Activated naive CD4-positive, alpha-beta T cell treated with anti-CD3 and anti-CD28 coated beads, Interleukin-2, amount 50 U/mL, for 16 hours (primary cell): ENCODE measurements at regions not wholly inside any gene's neighbourhood (a gene's known extent, or its start where the extent isn't known, plus 50 kb on each side); places are given as distances from the start of the nearest gene placed in this dataset.

Source experiments
- DNase-seq: peaks from one replicate; pipeline ENCODE4 v3.0.0-alpha.2; 2020

DNA sequence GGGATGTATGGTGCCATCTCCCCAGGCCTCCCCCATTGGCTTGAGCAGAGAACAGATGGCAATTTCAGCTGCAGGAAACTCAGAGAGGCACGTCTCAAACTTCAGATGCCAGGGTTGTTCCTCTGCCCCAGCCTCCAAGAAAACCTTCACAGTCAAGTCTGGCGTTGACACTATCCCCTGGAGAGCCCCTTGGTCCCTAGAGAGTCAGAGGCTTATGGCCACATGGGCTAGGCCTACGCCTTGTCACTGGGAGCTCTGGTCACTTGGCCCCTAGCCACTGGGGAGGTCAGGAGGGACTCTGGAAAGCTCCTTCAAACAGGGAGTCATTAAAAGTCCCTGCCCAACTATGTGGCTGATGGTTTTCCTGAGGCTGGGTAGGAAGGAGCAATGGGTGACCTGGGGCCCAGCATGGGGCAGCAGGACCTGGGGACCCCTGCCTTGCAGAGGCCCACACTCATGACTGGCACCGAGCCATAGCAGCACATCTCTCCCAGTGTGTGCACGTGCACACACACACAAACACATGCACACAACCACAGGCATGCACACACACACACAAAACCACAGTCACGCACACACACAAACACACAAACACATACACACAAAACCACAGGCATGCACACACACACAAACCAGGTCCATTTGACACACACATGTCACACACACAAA is 144.2 kb downstream of the GADD45G start:
- no peak for DNase-seq

DNA sequence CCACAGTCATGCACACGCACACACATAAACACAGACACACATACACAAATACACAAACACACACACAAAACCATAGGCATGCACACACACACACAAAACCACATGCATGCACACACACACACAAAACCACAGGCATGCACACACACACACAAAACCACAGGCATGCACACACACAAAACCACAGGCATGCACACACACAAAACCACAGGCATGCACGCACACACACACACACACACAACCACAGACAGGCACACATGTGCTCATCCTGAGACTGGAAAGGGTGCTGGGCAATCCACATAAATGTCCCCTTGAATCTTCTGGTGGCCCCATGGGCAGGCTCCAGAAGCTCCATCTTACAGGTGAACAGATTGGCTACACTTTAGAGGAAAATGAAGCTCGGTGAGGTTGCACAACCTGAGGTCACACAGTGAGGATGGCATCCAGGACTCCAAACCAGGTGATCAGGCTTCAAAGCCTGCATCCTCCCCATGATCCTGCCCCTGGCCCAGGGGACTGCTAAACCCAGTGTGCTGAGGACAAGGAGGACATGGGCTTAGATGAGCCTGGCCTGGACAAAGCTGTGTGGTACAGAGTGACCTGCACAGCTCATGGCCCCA is 144.8 kb downstream of the GADD45G start:
- no peak for DNase-seq

DNA sequence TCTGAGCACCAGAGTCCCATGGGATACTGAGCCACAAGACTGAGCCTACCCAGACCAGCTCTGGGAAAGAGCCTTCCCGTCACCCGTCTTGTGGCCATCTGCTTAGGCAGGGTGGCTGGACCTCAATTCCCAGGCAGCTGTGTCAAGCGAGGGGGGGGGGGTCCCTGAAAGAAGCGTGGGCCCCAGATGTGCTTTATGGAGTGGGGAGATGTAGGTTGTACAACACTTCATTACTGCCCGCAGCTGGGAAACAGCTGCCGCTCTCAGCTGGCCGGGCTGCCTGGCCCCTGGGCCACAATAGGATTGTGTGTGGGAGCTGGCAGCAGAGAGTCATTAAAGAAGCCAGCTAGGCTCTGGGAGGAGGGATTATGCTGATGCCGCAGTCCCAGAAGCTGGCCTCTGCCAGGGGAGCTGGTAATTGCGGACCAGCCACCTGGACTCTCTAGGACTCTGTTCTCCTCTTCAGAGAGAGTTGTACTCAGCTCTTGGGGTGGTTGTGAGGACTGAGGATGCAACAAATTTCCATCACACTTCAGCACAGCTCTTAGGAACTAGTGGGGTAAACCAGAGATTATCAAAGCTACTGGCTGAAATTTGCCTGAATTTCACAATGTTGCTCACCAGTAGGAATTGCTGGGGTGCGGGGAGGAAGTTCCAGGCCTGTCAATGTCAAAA is 145.4 kb downstream of the GADD45G start:
- no peak for DNase-seq

DNA sequence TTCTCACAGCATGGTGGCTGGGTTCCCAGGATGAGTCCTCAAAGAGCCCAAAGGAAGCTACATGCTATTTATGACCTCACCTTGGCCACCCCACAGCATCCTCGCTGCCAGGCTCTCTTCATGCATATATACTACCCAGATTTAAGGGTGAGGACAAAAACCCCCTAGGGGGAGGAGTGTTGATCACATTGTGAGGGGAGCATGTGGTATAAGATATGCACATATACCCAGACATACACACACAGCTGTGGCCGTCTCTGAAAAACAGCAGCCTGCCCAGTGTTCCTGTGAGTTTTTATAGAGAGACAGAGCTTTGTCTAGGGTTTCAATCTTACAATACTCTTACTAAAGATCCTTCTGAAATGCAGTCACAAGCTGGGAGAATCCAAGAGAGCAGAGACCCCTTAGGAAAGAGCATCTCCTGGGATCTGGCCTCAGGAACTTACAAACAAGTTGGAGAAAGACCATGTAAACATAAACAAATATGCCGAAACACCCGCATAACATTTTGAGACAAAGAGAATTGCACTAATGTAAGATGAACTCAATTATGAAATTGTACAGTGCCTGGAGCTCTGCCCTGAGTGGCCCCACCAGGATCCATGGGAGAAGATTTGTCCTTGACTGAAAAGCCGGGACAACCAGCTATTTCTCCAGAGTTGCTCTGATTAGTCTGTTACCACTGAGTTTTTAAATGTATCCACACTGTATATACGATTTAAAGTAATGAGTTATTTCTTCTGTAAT is 146.4 kb downstream of the GADD45G start:
- DNase-seq = no peak

DNA sequence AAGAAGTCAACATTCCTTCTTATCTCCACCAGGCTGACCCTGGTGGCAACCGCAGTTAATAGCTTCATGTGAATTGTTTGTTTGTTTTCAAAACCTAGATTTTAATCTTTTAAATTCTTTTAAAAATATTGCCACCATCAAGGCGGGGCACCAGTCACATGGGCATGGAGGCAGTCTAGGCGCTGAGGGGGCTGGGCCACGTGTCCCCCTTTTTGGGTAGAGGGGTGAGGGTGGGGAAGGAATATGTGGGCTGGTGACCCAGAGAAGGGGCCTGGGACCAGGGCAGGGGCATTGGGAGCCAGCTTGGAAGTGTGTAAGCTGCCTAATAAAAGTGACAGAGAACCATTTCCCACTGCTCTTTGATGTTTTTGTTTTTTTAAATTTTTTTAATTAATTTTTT is 147.3 kb downstream of the GADD45G start:
- DNase-seq = no peak

DNA sequence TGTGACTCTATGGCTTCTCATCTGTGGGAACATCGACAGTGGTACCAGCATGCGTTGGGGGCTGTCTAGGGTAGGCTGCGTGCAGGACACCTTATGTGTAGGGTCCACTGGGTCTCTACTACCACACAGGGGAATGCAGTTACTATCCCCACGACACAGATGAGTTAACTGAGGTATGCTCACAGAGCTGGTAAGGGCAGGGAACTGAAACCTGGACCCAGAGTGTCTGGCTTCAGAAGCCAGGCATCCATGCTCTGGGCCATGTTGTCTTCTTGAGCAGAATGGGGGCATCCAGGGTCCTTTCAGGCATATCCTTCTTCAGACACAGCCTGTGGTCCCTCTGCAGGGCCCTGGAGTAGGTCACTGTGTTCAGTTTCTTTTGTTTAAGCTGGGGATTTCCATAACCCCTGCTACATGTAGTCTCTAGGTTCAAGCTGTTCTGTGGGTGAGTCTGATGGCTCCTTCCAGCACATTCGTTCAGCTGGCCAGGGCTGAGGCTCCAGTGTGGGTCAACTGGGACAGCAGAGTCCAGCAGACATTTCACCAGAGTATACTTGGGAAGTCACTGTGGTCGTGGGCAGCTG is 148.8 kb downstream of the GADD45G start:
- DNase-seq = no peak

DNA sequence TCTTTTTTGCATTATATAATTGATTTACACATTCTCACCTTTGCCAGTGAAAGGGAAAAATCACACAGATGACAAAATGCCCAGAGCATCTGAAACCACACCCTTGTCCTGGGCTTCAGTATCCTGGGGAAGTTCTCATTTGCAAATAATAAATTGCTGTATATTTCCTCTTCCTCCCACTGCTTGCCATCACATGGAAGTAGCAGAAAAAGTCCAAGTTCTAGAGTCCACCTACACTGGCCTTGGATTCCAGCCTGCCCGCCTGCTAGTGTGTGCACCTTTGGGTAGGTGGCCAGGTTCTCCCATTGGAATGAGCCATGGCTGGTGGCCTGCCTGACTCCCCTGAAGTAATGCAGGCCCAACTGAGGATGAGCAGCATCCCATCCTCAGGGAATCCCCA is 149.4 kb downstream of the GADD45G start:
- no peak for DNase-seq

DNA sequence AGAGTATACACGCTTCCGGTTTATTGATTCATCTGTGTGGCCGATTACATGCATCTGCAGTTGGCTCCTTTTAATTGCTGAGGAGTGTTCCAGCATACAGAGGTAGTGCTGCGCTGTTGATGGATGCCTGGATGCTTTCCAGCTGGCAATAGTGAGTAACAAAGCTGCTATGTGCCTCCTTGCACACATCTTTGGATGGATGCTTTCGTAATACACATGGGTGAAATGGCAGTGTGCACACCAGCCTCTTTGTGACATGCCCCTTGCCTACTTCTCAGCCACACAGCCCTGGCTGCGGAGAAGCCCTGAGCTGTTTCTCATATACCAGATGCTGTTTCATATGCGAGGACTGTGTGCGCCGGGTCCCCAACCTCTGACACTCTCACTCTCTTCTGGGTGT is 151.0 kb downstream of the GADD45G start:
- DNase-seq = no peak

DNA sequence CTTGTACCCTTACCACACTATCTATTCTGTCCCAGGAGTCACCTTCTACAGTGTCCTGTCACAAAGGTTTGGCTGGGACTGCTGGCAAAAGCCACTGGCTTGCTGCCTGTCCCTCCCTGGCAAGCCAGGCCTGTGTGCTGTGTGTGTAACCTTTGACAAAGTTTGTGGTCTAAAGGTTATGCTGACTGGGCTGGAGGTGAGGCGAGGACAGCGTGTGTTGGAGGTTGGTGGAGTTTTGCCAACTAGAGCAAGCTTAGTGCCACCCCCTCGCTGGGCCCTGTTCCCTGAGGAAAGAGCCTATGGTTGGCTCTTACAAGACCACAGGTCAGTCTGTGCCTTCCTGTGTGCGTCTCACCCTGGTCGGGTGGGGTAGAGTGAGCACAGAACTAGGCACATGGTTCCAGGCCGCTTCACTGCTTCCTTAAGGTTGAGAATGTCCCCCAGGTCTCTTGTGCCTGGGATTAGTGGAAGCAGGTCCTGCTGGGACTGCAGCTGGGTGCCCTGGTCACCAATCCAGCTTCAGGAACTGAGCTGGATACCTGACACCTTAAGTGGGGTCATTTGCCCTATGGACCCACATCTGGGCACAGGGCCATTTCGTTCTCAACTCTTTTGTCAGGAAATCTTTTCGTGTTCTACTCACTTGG is 152.2 kb downstream of the GADD45G start:
- no peak for DNase-seq

DNA sequence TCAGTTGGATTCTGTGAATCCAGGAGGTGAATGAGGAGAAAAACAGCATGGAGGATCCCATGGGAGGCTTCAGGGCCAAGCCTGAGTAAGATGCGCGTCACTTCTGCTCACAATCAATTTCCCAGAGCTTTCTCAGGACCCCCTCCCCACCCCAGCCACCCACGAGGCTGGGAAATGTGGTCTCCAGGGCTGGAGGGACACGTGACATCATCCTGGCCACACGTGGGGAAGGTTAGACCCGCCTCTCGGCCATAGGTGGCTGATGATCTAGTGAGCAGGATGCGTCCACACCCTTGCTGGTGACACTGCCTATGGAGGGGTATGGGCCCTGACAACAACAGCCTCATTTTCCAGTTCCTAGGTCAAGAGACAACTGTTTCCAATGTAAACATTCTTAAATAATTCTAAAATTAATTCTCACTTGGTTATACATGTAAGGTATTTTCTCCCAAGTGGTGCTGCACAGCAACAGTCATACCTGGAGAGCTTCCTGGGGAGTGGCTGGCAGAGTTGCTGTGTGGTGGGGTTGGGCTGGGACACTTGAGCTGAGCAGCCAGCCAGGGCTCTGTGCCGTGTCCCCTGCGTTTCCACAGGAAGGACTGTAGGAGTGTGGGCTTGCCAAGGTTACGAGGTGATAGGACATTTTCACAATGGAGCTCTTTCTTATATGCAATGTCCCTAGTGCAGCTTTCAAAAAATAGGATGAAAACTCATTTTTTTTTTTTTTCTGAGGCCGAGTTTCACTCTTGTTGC is 153.1 kb downstream of the GADD45G start:
- DNase-seq = no peak

DNA sequence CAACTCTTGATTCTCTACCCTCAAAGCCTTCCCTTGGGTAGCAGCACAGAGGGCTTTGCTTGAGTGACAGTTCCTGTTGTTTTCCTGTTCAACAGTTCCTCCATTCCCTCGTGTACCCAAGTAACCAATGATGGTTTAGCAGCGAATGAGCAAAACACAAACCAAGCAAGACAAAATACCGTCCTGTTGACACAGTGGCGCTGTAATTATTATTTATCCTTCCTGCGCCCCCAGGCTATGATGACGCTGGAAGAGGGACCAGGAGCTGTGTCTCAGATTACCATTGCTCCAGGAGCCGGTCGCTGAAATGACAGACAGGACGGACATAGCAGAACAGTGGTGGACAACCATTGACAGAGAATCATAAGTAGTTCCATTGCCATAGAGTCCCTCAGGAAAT is 154.8 kb downstream of the GADD45G start:
- no peak for DNase-seq

DNA sequence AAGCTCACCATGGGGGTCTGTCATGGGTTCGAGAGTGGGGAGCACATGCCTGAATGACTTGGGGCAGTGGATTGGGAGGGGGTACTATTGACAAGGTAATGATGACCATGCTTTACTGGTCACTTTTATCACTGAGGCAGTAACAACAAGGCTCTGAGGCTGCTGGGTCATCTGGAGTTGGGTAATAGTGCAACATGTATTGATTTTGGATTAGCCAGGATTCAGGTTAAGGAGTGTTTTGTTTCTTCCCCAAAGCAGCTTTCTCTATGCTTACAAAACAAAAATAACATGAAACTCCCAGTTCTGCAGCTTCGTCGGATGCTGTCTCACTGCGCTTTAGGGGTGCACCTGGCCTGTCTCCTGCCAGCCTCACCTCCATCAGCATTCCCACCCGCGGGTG is 155.3 kb downstream of the GADD45G start:
- no peak for DNase-seq

DNA sequence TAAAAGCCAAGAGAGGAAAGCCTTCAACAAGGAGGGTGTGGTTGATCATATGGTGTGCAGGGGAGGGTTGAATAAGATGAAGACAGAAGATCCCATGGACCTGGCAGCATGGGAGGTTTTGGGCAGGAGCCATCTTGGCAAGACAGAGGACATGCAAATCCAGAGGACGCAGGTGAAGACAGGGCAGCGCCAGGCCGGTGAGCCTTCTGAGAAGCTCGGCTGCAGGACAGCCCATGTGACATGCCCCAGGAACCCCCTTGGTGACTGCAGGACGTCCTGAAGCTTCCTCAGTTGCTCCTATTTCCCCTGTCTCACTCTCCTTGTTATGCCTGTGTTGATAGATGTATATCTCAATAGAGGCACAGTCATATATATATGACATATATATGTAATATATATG is 159.4 kb downstream of the GADD45G start:
- DNase-seq = no peak

DNA sequence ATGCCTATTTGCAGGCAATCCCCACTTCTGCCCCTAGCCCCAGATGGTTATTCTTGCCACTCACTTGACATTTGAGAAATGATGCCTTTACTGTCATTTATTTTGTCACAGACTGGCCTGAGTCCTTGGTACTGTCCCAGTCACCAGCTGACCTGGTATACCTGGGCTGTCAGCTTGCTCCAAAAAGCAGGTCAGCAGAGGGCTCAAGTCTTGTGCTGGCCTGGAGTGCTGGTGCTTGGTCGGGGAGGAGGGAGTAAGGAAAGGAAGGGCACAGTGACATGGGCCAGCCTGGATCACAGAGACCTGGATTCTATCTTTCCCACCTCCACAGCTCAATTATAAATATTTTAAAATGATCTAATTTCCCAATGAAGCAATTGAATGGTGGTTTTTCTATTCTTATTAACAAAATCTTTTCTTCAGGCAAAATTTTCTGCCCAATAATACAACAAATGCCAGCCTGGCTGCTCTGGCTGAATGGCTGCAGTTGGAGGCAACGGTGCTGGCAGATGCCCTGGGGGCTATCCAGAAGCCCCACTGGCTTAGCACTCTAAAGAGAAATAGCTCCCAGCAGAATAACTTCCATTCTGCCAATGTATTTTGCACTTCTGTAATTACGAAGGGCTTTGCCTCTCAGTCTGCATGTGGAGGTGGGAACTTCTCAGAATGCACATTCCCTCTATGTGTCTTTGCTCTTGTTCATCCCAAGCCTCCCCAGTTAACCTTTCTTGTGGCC is 160.6 kb downstream of the GADD45G start:
- DNase-seq = no peak

DNA sequence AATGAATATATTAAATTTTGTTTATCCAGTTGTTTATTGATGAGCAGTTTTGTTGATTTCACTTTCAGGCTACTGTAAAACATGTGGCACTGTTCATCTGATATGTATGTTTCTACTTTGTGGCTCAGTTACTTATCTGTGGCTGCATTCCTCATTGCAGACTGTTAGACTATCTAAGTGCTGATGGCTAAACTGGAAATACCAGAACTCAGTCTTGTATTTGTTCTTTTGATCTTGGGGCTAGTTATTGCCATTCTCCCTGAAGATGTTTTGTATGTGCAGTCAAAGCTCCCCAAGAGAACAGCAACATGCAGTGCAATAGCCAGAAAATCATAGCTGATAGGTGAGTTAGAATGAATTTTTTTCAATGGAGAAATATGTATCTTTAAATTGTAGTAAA is 162.2 kb downstream of the GADD45G start:
- DNase-seq = no peak

DNA sequence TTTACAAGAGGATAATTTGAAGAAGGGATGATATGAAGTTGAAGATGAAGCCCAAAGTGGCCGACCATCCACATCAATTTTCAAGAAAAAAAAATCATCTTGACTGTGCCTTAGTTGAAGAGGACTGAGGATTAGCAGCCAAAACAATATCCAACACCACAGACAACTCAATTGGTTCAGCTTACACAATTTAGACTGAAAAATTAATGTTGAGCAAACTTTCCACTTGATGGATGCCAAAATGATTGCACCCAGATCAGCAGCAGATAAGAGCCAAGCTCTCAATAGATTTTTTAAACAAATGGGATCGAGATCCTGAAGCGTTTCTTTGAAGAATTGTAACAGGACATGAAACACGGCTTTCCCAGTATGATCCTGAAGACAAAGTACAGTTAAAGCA is 163.2 kb downstream of the GADD45G start:
- no peak for DNase-seq

DNA sequence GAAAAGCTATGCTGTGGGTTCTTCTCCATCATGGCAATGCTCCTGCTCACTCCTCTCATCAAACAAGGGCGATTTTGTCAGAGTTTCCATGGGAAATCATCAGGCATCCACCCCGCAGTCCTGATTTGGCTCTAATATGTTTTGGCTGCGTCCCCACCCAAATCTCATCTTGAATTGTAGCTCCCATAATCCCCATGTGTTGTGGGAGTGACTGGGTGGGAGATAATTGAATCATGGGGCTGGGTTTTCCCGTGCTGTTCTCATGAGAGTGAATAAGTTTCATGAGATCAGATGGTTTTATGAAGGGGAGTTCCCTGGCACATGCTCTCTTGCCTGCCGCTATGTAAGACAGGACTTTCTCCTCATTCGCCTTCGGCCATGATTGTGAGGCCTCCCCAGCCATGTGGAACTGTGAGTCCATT is 163.8 kb downstream of the GADD45G start:
- DNase-seq = no peak

DNA sequence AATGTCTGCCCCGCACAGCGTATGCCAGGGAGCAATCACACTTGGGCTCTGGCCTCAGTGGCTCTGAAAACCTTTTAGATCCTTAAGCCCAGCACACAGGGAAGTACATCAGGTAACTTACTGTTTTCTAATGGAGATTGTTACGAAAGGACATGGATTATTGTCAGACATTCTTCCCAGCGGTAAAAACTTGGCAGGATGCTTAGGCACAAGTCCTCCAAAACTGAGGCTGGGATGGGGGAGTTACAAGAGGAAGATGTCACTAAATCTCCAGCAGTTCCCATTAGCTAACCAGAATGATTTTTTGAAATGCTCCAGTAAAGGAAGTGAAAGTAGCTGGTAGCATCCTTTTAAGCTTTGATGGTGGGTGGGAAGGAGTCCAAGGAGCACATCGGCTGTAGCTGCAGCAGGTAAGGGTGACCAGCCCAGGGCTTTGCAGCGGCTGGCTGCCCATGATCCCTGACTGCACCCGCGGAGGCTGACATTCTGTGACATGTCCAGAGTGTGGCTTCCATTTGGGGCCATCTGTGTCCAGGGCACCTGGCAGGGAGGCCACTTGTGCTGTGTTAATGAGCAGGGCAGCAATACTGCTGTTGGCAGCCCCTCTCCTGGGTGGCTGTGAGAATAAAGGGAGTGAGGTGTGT is 165.8 kb downstream of the GADD45G start:
- DNase-seq = no peak

DNA sequence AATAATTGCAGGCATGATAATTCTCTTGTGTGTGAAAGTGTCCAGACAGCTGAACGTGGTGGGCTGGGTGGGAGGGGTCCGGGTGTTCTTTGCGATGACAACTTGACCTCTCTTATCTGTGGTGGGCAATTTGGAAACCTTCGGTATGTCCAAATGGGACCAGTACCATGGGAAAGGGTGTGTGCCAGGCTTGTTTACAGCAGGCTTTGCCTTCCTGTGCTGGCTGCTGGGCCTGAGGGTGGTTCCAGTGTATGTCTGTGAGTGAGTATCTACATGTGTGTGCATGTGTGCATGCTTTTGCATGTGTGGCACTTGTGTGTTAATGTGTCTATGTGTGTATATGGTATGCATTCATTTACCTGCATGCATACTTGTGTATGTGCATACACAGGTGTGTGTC is 166.4 kb downstream of the GADD45G start:
- DNase-seq = no peak

DNA sequence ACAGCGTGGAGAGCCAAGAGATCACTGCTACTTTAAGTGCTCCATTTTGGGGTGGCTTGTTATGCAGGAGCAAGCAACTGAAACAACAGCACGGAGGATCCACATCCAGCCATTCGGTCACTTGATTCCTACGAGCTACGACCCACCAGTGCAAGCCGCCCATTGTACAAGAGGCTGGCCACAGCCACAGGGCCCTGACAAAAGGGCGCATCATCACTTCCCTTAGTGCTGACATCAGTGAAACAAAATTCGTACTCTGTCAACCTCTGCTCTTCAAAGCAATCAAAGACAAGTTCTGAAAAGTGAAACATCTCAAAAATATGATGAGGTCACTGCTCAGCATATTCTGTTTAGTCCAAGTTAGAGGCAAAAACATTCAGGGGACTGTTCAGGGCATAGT is 168.4 kb downstream of the GADD45G start:
- no peak for DNase-seq

DNA sequence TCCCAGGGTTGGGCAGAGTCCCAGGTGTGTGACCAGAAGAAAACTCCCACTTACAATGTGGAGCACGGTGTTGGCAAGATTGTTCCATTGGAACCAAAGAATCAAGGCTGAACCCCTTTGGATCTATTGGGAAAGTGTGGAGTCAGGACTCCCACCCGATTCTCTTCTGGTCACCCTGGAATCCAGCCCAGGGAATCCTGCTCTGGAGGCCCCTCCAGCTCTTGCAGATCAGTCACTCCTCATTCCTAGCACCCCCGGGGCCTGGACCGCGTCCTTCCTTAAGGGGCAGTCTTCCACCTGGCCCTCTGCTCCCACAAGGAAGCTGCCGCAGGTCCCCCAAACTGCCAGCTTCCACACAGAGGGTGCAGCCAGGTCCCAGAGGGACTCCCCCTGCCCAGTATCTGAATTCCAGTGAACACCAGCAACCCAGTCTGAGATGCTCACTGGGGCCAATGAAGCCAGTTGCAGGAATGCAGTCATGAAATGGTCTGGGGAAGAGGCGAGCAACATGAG is 170.1 kb downstream of the GADD45G start:
- DNase-seq = no peak
